ENCODE measurements at regions not wholly inside any gene's neighbourhood (a gene's known extent, or its start where the extent isn't known, plus 50 kb on each side); places are given as distances from the start of the nearest gene placed in this dataset.

DNA sequence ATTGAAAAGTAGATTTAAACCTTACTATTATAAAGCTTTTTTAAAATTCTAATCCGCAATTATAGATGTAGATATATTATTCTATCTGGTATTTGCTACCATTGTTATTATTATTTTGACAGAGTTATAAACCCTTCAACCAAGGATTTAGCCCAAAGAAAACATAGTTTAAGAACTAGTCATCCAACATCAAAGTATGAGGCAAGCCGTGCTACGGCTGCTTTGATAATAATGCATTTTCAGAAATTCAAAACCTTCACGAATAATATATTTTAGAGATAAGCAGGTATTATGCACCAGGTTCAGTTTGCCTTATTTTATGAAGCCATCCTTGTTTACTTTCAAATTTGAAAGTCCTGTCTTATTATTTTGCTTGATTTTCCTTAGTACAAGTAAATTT lies 1501.7 kb downstream of the RAPGEF2 start:
- CTCF ChIA-PET = no interaction called here
- POLR2A ChIA-PET = no interaction called here
- no peak for DNase-seq (ENCODE audit: extremely low spot score)
- TF ChIP-seq, protein P1, sequence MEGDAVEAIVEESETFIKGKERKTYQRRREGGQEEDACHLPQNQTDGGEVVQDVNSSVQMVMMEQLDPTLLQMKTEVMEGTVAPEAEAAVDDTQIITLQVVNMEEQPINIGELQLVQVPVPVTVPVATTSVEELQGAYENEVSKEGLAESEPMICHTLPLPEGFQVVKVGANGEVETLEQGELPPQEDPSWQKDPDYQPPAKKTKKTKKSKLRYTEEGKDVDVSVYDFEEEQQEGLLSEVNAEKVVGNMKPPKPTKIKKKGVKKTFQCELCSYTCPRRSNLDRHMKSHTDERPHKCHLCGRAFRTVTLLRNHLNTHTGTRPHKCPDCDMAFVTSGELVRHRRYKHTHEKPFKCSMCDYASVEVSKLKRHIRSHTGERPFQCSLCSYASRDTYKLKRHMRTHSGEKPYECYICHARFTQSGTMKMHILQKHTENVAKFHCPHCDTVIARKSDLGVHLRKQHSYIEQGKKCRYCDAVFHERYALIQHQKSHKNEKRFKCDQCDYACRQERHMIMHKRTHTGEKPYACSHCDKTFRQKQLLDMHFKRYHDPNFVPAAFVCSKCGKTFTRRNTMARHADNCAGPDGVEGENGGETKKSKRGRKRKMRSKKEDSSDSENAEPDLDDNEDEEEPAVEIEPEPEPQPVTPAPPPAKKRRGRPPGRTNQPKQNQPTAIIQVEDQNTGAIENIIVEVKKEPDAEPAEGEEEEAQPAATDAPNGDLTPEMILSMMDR (IDR thresholded peaks at IDR 0.05; ENCODE audit: control extremely low read depth, extremely low read depth, low read depth, missing control alignments) = no peak

DNA sequence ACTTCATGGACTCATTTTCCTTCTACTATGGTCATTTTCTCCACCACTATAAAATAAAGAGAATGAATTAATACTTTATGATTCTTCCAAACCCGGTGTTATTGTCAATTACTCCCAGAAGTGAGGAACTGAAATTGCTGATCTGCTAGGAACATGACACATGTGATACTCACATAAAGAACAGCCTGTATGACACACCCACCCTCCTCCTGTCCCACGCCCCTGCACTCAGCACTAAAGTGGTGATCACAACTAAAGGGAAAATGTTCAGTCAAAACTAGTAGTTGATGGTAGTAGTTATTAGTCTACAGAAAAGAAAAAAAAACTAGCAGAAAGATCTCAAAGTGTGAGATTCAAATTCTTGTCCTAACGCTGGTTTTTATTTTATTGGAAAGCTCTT lies 1508.3 kb downstream of the RAPGEF2 start:
- ChIA-PET CTCF (no interaction called here), POLR2A (no interaction called here)
- TF ChIP-seq, protein P1 (IDR thresholded peaks at IDR 0.05; ENCODE audit: control extremely low read depth, extremely low read depth, low read depth, missing control alignments) = no peak
- no peak for DNase-seq (ENCODE audit: extremely low spot score)

DNA sequence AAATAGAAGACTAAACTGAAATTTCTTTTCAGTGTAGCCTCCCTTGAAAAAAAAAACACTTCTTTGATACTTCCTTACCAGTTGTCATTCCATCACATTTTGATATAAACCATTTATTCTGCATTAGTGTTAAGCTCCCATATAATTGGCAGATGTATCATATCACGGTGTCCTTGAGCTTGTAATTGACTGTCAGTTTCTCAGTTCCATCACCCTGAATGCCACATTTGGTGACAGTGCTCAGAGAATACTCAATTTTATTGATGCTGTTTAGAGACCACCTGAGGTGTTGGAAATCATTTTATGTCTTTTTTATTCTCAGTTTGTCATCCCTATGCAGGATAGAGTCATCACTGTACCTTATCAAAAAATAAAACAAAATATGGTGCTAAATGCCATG lies 1528.2 kb downstream of the RAPGEF2 start:
- DNase-seq (ENCODE audit: extremely low spot score) = no peak
- TF ChIP-seq, protein P1 (IDR thresholded peaks at IDR 0.05; ENCODE audit: control extremely low read depth, extremely low read depth, low read depth, missing control alignments) = no peak
- CTCF ChIA-PET = no interaction called here
- POLR2A ChIA-PET = no interaction called here

DNA sequence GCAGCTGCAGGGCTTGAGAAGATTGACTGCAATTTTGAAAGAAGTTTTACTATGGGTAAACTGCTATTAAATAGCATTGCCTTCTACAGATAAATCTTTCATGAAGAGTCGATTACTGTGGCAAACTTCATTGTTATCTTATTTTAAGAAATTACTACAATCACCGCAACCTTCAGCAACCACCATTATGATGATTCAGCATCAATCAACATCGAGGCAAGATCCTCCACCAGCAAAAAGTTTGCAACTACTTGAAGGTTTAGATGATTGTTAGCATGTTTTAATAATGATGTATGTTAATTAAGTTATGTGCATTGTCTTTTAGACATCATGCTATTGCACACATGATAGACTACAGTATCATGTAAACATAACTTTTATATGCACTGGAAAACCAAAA lies 1511.0 kb downstream of the FSTL5 start:
- ChIA-PET POLR2A (no interaction called here), CTCF (interaction anchor here (1.6 kb wide), 1 partner anchor 17 kb away, joined by 5 read pairs; no protein-coding TSS in a partner anchor)
- TF ChIP-seq, protein P1 (IDR thresholded peaks at IDR 0.05; ENCODE audit: control extremely low read depth, extremely low read depth, low read depth, missing control alignments) = no peak
- no peak for DNase-seq (ENCODE audit: extremely low spot score)

DNA sequence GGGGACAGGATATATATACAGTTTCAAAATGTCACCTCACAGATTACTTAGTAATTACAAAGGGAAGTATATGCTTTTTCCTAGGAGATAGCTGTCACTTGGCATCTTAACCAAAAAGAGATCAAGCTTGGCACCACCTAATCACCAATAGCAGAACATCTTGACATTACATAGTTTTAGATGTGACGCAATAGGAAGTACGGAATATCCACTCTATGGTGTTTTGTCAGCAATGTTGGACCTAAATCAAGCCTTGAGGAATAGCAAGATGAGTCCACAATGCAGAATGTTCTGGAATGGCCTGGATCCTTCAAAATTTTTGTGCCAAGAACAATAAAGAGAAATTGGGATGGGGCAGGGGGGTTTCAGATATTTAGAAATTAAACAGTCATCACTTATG lies 1488.2 kb downstream of the FSTL5 start:
- ChIA-PET POLR2A (no interaction called here), CTCF (no interaction called here)
- DNase-seq (ENCODE audit: extremely low spot score) = no peak
- TF ChIP-seq, protein P1 (IDR thresholded peaks at IDR 0.05; ENCODE audit: control extremely low read depth, extremely low read depth, low read depth, missing control alignments) = no peak

DNA sequence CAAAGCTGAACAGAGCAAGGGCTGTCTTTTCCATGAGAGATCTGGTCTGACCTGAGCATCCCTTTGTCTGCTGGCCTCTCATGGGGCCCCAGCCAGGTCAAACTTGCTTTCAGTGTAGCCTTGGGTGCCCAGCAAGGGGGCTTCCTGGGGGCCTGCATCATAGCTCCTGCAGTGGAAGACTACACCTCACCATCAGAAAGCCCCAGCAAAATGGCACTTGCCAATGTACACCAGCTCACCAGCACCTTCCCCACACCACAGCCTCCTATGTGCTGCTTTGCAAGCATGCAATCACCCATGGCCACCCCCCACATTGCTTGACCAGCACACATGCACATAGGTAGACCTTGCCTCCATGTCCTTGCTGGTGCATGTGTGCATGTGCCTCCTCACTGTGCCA lies 1478.1 kb downstream of the FSTL5 start:
- no peak for DNase-seq (ENCODE audit: extremely low spot score)
- CTCF ChIA-PET = no interaction called here
- POLR2A ChIA-PET = no interaction called here
- TF ChIP-seq, protein P1 (IDR thresholded peaks at IDR 0.05; ENCODE audit: control extremely low read depth, extremely low read depth, low read depth, missing control alignments) = no peak

DNA sequence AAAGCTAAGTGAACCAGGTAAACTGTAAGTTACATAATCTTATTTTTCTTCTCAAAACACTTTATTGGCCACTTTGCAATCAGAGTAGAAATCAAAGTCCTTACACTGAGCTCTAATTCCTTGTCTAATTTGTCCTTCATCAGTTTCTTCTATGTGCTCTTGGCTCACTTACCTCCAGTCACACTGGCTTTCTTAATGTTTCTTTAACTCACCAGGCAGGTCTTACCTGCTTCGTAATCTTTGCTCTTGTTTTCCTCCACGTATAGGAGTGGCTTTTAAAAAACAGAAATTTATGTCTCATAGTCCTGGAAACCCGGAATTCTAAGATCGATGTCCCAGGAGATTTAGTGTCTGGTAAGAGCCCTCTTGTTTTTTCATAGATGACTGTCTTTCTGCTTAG lies 1462.1 kb downstream of the FSTL5 start:
- TF ChIP-seq, protein P1 (IDR thresholded peaks at IDR 0.05; ENCODE audit: control extremely low read depth, extremely low read depth, low read depth, missing control alignments) = no peak
- no peak for DNase-seq (ENCODE audit: extremely low spot score)
- ChIA-PET CTCF (no interaction called here), POLR2A (no interaction called here)
